ENCODE measurements at regions not wholly inside any gene's neighbourhood (a gene's known extent, or its start where the extent isn't known, plus 50 kb on each side); places are given as distances from the start of the nearest gene placed in this dataset.

DNA sequence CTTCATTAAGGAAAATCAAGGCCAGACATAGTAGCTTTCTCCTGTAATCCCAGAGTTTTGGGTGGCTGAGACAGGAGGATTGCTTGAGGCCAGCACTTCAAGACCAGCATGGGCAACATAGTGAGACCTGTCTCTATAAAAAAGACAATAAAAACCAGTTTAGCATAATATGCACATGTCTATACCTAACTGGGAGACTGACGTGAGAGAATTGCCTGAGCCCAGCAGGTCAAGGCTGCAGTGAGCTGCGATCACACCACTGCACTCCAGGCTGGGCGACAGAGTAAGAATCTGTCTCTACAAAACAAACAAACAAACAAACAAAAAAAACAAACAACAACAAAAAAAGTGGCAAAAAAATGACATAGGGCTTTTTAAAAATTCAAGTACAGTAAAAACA is 820.8 kb downstream of the MTRR start:
- TF ChIP-seq, protein P1, sequence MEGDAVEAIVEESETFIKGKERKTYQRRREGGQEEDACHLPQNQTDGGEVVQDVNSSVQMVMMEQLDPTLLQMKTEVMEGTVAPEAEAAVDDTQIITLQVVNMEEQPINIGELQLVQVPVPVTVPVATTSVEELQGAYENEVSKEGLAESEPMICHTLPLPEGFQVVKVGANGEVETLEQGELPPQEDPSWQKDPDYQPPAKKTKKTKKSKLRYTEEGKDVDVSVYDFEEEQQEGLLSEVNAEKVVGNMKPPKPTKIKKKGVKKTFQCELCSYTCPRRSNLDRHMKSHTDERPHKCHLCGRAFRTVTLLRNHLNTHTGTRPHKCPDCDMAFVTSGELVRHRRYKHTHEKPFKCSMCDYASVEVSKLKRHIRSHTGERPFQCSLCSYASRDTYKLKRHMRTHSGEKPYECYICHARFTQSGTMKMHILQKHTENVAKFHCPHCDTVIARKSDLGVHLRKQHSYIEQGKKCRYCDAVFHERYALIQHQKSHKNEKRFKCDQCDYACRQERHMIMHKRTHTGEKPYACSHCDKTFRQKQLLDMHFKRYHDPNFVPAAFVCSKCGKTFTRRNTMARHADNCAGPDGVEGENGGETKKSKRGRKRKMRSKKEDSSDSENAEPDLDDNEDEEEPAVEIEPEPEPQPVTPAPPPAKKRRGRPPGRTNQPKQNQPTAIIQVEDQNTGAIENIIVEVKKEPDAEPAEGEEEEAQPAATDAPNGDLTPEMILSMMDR (IDR thresholded peaks at IDR 0.05) = no peak
- ChIA-PET CTCF (no interaction called here), POLR2A (no interaction called here)
- Mint-ChIP-seq H3K4me3 (no peak overlapping the region), H3K27ac (no peak overlapping the region), H3K4me1 (ENCODE audit: low read depth) (no peaks in the 10 kb centered on the region), H3K36me3 (ENCODE audit: low read depth) (no peaks in the 10 kb centered on the region), H3K9me3 (no peaks in the 10 kb centered on the region), H3K27me3 (no peaks in the 10 kb centered on the region)
- H3K27me3 ChIP-seq (ENCODE audit: control insufficient read depth in 1 of 2, insufficient read depth in 2 of 2, low read length in 2 of 2) = no peaks in the 10 kb centered on the region
- H3K27ac ChIP-seq (ENCODE audit: low read depth in 1 of 2, low read length in 2 of 2) = no peak overlapping the region
- H3K4me3 ChIP-seq (ENCODE audit: low read length) = no peak overlapping the region
- no peaks in the 10 kb centered on the region for H3K36me3 ChIP-seq (ENCODE audit: insufficient read depth, low read length)
- intact Hi-C loops (cut with DNase I, micrococcal nuclease) = no loop called here
- DNase-seq (no peak), ATAC-seq (ENCODE audit: poor library complexity) (no peak)
- H3K9me3 ChIP-seq (ENCODE audit: control insufficient read depth in 1 of 2, insufficient read depth in 1 of 2, low read length in 2 of 2) = peaks cover 0 to 14% of the 10 kb centered on the region in 2 experiments
- H3K4me1 ChIP-seq (ENCODE audit: insufficient read depth, low read length) = no peaks in the 10 kb centered on the region

DNA sequence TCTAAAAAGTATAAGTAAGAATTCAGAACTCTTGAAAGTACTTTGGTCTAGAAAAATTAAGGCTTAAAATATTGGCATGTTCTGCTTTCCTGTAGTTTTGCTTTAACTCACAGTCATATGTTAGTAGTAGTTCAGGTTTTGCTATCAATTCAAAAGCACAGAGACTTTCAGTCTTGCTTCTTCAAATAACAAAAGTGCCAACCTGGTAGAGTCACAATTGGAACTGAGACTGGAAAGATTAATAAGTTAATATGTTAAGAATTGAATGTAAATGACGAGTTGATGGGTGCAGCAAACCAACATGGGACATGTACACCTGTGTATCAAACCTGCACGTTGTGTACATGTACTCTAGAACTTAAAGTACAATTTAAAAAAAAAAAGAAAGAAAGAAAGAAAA is 822.3 kb downstream of the MTRR start:
- POLR2A ChIA-PET = no interaction called here

DNA sequence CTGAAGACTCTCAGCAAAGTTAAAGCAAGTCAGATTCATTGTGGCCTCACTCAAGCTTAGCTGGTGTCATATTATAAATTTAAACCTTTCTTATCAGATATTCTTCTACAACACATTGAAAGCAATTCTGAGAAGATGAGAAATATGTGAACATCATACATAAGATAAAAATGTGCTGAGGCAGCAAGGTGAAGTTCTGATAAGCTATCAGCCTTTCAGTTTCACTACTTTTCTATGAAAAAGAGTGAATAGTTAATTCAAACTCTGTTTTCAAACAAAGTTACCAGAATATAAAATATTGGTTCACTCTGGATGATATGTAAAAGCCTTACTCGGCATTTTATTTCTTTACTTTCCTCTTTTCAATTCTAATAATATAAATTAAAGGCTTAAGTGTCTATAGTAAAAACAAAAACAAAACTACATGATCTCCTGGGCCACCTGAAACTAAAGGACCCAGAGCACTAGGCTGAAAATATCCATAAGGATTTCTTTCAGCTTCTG is 824.4 kb downstream of the MTRR start:
- CTCF ChIA-PET = no interaction called here
- H3K4me1 Mint-ChIP-seq (ENCODE audit: low read depth) = no peaks in the 10 kb centered on the region
- TF ChIP-seq, protein P1 (IDR thresholded peaks at IDR 0.05) = no peak

More for the DNA sequence above, 822.3 kb downstream of the MTRR start:
- DNase-seq (no peak), ATAC-seq (ENCODE audit: poor library complexity) (no peak)
- Histone ChIP-seq H3K4me3 (ENCODE audit: low read length) (no peak overlapping the region), H3K4me1 (ENCODE audit: insufficient read depth, low read length) (no peaks in the 10 kb centered on the region), H3K27me3 (ENCODE audit: control insufficient read depth in 1 of 2, insufficient read depth in 2 of 2, low read length in 2 of 2) (no peaks in the 10 kb centered on the region), H3K27ac (ENCODE audit: low read depth in 1 of 2, low read length in 2 of 2) (no peak overlapping the region), H3K36me3 (ENCODE audit: insufficient read depth, low read length) (no peaks in the 10 kb centered on the region), H3K9me3 (ENCODE audit: control insufficient read depth in 1 of 2, insufficient read depth in 1 of 2, low read length in 2 of 2) (peaks cover 0 to 10% of the 10 kb centered on the region in 2 experiments)
- no peaks in the 10 kb centered on the region for H3K36me3 Mint-ChIP-seq (ENCODE audit: low read depth)
- no peak overlapping the region for H3K4me3 Mint-ChIP-seq
- H3K27me3 Mint-ChIP-seq = no peaks in the 10 kb centered on the region
- H3K27ac Mint-ChIP-seq = no peak overlapping the region
- TF ChIP-seq, protein P1 (IDR thresholded peaks at IDR 0.05) = no peak
- H3K9me3 Mint-ChIP-seq = no peaks in the 10 kb centered on the region
- intact Hi-C loops (cut with DNase I, micrococcal nuclease) = no loop called here
- CTCF ChIA-PET = no interaction called here
- H3K4me1 Mint-ChIP-seq (ENCODE audit: low read depth) = no peaks in the 10 kb centered on the region

More for the DNA sequence above, 824.4 kb downstream of the MTRR start:
- H3K27me3 Mint-ChIP-seq = no peaks in the 10 kb centered on the region
- intact Hi-C loops (cut with DNase I, micrococcal nuclease) = no loop called here
- no peaks in the 10 kb centered on the region for H3K27me3 ChIP-seq (ENCODE audit: control insufficient read depth in 1 of 2, insufficient read depth in 2 of 2, low read length in 2 of 2)
- no peaks in the 10 kb centered on the region for H3K9me3 Mint-ChIP-seq
- POLR2A ChIA-PET = no interaction called here
- H3K9me3 ChIP-seq (ENCODE audit: control insufficient read depth in 1 of 2, insufficient read depth in 1 of 2, low read length in 2 of 2) = peaks cover 0 to 8% of the 10 kb centered on the region in 2 experiments
- no peak overlapping the region for H3K4me3 ChIP-seq (ENCODE audit: low read length)
- no peaks in the 10 kb centered on the region for H3K36me3 ChIP-seq (ENCODE audit: insufficient read depth, low read length)
- H3K4me1 ChIP-seq (ENCODE audit: insufficient read depth, low read length) = no peaks in the 10 kb centered on the region
- H3K4me3 Mint-ChIP-seq = no peak overlapping the region
- DNase-seq (no peak), ATAC-seq (ENCODE audit: poor library complexity) (no peak)
- no peaks in the 10 kb centered on the region for H3K36me3 Mint-ChIP-seq (ENCODE audit: low read depth)
- H3K27ac ChIP-seq (ENCODE audit: low read depth in 1 of 2, low read length in 2 of 2) = no peak overlapping the region
- H3K27ac Mint-ChIP-seq = no peak overlapping the region
